AG09319 (cell line): ENCODE measurements at regions not wholly inside any gene's neighbourhood (a gene's known extent, or its start where the extent isn't known, plus 50 kb on each side); places are given as distances from the start of the nearest gene placed in this dataset.
A peak's percentile ranks its signal among the peaks of the same experiment; 100 is the strongest.

Source experiments
- DNase-seq: peaks from one replicate; pipeline ENCODE4 v3.0.0-alpha.2; 2010; ENCODE audit warnings: low read depth; ENCODE audit errors: extremely low read depth
- TF ChIP-seq, protein P1 (sequence below): IDR thresholded peaks from 2 replicates; pipeline ENCODE4 v1.5.1; 2011; ENCODE audit warnings: low read depth, mild to moderate bottlenecking, inconsistent platforms, low read length, moderate library complexity

DNA sequence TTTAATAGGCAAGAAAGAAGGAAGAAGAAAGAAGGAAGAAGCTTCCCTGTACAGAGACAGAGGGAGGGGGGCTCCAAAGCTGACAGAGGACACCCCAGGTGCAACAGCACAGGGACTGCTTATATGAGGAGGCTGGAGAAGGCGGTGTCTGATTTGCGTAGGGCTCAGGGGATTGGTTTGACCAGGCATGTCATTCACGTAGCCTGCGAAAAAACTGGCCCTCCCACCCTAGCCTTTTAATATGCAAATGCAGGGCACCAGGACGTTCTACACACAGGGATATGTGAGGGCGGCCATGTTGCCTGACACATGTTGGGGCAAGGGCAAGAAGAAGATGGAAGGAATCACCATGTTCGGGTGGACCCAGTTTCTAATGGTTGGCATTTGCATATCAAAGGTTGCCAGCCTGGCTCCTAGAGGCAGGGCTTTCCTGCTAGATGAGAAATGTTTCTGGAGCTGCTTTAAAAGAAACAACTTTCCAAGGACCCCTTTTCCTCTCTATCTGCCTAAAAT, 305.4 kb upstream of the CDYL start:
- TF ChIP-seq, protein P1, sequence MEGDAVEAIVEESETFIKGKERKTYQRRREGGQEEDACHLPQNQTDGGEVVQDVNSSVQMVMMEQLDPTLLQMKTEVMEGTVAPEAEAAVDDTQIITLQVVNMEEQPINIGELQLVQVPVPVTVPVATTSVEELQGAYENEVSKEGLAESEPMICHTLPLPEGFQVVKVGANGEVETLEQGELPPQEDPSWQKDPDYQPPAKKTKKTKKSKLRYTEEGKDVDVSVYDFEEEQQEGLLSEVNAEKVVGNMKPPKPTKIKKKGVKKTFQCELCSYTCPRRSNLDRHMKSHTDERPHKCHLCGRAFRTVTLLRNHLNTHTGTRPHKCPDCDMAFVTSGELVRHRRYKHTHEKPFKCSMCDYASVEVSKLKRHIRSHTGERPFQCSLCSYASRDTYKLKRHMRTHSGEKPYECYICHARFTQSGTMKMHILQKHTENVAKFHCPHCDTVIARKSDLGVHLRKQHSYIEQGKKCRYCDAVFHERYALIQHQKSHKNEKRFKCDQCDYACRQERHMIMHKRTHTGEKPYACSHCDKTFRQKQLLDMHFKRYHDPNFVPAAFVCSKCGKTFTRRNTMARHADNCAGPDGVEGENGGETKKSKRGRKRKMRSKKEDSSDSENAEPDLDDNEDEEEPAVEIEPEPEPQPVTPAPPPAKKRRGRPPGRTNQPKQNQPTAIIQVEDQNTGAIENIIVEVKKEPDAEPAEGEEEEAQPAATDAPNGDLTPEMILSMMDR: no peak
- no peak for DNase-seq

DNA sequence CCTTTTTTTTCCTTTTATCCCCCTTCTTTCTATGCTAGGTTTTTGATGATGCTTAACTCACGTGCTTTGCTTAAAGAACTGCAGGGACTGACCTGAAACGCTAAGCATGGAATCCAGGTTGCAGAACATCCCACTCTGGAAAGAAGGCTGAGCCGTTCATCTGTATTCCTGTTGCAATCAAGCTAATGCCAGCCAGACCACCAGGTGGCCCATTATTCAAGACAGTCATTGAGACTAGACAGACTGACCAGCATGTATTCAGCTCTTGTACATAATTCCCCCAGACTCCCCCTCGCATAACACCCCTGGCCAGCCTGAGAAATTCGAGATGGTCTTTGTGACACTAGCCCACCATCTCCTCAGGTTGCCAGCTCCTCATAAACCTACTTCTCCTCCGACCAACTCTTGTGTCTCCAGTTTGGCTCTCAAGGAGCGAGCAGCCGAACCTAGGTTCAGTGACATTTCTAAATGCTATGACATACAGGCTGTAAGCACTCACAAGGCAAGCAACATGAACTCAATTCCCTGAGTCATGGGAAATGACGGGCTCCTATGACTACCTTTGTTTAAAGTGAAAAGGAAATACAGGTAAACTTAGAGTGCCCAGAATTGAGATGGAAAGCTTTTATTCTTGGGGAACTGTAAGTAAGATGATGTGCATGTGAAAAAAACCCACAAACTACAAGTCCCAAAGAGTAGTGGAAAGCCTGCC, 309.3 kb upstream of the CDYL start:
- TF ChIP-seq, protein P1: no peak
- DNase-seq: no peak

DNA sequence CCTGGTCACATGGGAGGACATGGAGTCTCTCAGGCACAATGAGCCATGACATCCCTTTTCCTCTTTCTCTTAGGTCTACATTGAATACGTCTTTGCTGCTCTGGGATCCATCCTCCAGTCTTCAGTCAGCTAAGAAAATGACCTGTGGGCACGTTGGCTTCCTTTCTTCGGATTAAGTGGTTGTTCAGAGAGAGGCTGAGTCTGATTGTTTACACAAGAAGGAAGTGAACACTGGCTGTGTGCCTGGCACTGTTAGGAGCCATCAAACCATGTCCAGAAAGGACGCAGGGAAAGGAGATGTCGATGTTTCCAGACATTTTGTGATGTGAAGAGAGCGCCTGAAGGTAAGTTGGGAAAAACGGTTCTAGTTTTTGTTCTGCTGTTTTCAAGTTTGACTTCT, 309.9 kb upstream of the CDYL start:
- TF ChIP-seq, protein P1: no peak
- DNase-seq: no peak

DNA sequence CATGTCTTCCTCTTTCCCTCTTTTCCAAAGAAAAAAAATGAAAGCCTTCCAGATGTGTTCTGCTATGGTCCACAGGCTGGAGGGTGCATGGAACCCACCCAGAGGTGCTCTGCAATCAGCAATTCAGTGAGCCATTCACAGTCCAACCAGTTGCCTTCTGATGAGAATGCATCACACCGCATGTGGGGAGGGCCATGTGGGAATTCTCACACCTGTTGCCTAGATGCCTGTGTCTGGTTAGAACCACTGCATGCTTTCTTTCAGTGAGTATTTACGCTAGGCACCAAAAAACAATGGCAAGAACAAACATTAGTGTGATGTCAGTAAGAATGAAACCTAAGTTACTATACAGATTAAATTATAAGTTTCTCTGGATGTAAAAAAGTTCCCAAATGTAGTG, 311.6 kb upstream of the CDYL start:
- DNase-seq: no peak
- TF ChIP-seq, protein P1: no peak

DNA sequence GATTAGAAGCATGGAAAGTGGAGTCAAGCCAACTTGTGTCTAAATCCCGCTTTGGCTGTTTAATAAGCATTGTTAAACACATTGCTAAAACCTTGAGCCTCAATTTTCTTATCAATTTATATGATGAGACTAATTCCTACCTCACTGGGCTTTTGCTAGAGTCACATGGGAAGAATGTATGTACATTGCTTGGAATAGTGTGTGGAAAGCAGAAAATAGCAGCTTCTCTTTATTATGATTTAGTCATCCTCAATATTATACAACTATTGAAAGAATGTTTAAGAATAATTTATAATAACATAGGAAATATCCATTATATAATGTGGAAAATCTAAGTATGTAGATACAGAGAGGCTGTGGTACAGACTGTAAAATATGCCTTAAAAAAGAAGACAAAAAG, 313.0 kb upstream of the CDYL start:
- TF ChIP-seq, protein P1: no peak
- no peak for DNase-seq

DNA sequence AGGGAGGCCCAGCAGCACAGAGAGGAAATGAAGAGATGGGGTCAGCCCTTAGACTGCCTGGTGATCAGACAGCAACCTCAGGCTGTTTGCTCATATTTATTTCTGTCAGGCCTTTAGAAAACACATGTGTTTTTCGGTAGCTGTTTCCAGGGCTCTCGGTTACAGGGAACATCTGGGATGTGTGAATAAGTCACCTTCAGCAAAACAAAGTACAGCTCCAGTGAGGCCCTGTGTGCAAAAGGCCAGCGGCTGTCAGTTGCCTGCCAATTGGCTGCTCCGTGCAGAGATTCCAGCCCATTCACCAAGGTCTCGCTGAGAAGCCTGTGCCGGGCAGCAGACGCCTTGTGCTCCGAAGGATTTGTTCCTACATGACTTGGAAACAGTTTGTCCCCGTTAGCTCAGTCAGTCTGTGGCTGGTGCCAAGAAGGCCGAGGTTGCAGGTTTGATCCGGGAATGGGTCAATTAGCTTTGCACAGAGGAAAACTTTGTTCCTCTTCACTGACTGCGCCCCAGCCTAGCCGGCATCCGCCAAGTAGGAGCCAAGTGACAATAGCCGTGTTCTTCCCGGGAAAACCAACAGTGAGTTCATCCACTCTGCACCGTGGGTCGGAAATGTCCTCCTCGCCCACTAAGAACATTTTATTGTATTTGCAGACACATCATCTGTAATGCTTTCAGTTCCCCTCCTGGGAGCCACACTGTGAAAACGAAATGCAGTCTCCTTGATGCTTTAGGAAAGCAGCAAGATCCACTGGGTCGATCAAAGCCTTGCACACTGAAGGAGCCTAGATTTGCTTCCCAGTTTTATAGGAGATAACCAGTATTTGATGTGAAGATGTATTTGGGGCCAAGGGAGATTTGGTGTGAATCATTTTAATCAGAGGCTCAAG, 315.4 kb upstream of the CDYL start:
- peak; percentile 10 for DNase-seq
- TF ChIP-seq, protein P1: no peak

DNA sequence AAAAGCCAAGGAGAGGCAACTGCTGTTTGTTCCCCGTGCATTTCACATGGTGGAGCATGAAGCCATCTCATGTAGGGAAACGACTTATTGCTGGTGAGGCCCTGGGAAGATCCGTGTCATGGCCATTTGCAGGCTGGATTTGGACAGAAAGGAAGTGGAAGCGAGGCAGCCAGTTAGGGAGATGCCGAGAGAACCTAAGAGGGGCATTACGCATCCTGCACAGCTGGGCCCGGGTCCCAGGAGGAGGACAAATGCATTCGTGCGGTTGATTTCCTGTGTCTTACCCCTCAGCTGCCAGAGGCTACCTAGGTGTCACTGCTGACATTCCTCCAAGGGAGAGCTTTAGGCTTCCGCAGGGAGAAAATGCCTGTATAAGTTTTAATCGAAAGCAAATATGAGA, 316.2 kb upstream of the CDYL start:
- DNase-seq: no peak
- TF ChIP-seq, protein P1: no peak
